HG03135 (cell line): ENCODE measurements at regions not wholly inside any gene's neighbourhood (a gene's known extent, or its start where the extent isn't known, plus 50 kb on each side); places are given as distances from the start of the nearest gene placed in this dataset.
"Not testable (repeated sequence)": the region's sequence is repeated elsewhere in the genome, so short reads cannot be mapped to it uniquely, and the experiment has no call there.

Experiments used
- ATAC-seq: cut with Tn5 transposase; IDR thresholded peaks from one replicate; pipeline ENCODE4 v1.9.1; 2021; ENCODE audit warnings: mild to moderate bottlenecking, moderate library complexity; ENCODE audit not compliant: unreplicated experiment

DNA sequence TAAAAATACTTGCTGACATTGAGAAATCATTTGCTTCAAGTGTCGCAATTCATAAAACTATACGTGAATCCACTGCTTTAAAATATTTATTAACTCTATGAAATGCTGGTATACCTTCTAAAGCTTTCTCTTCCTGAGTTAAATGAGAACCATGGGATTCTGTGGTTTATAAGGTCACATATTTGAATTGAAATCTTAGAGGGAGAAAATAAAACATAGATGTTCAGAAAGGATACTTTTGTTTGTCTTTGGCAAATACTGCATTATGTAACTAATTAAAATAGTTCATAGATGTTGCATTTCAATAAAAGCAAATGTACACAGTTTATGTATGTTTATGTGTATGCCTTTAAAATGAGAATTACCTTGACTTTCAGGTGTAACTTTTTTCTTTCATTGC lies 250.1 kb downstream of the FAM170A start:
- ATAC-seq: no peak

GRCh38 chr5:119895066-119895465 lies 265.7 kb downstream of the FAM170A start:
- no peak for ATAC-seq

- ATAC-seq: no peak
These were observed 267.6 kb downstream of the FAM170A start for GRCh38 chr5:119896826-119897536.

- ATAC-seq: no peak
These were observed 268.4 kb downstream of the FAM170A start for GRCh38 chr5:119897537-119898370.

GRCh38 chr5:119899981-119900380 lies 270.6 kb downstream of the FAM170A start:
- no peak for ATAC-seq

DNA sequence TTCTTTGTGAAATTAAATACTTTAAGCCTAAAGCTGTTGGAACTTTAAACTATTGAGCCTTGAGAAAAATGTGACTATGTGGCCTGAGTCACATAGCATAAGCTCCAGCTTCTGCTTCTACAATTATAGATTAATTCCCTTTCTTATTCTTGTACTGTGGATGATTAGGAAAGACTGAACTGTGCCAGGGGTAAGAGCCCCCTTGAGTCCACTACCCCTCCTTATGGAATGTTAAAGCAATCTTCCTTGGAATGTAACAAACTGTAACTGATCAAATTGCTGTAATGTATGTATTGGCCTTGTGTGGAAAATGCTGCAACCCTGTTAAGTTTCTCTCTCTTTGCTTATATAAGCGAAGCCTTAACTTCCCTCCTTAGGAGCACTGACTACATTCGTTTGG lies 273.2 kb downstream of the FAM170A start:
- no peak for ATAC-seq

GRCh38 chr5:119913425-119913824 lies 284.1 kb downstream of the FAM170A start:
- ATAC-seq: no peak

DNA sequence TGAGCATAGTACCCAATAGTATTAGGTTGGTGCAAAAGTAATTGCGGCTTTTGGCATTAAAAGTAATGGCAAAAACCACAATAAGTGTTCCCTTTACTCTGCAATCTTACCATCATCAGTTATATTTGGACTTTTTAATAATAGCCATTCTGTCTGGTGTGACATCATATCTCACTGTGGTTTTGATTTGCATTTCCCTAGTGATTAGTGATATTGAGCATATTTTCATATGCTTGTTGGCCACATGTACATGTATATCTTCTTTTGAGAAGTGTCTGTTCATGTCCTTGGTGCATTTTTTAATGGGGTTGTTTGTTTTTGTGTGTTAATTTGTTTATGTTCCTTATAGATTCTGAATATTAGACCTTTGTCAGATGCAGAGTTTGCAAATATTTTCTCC lies 289.9 kb downstream of the FAM170A start:
- ATAC-seq: no peak

GRCh38 chr5:119926301-119926700 lies 296.9 kb downstream of the FAM170A start:
- no peak for ATAC-seq

GRCh38 chr5:119928974-119929373 lies 299.6 kb downstream of the FAM170A start:
- no peak for ATAC-seq

DNA sequence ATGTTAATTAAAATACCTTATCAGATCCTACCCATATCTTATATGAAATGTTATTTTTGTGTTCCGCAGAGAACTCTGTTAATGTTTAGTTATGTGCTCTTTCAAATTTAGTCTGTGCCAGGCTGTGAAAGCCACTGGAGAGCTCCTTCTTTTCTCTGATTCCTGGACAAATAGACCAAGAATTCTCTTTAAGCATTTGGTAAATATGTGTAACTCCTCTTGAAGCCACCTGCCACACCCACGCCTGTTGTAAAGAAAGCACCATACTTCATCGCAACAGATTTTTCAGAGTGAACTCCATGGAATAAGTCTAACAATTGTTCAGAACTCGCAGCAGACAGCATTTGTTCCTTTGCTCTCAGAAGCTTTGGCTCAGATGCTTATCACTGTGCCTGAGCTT lies 301.1 kb downstream of the FAM170A start:
- ATAC-seq: no peak

DNA sequence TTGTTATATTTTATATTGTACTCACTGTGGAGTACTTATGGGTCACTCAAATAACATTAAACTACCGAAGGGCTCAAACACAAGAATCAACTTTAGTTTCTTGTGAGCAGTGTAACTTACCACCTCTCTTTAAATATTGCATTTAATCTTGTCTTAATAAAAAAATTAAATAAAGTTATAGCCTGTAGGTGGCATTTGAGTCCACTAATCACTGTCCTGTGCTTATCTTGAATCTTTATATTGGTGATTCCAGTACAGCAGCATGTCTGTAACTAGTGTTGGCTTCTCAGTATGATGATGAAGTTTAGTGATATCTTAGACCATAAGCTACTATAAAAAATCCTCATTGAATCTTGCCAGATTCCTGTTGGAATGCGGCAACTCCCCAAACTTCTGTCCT lies 313.8 kb downstream of the FAM170A start:
- no peak for ATAC-seq

DNA sequence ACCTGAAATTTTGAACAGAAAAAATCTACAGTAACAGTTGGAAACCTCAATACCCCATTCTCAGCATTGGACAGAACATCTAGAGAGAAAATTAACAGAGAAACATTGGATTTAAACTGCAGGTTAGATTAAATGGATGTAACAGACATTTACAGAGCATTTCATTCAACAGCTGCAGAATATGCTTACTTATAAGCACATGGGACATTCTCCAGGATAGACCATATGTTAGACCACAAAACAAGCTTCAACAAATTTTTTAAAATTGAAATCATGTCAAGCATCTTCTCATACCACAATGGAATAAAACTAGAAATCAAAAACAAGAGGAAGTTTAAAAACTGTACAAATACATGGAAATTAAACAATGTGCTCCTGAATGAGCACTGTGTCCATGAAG lies 316.3 kb downstream of the FAM170A start:
- ATAC-seq: no peak

- ATAC-seq: no peak
These were observed 318.8 kb downstream of the FAM170A start for GRCh38 chr5:119948162-119948561.

GRCh38 chr5:119949426-119949999 lies 320.2 kb downstream of the FAM170A start:
- no peak for ATAC-seq

- ATAC-seq: no peak
These were observed 322.1 kb downstream of the FAM170A start for GRCh38 chr5:119951330-119951934.

DNA sequence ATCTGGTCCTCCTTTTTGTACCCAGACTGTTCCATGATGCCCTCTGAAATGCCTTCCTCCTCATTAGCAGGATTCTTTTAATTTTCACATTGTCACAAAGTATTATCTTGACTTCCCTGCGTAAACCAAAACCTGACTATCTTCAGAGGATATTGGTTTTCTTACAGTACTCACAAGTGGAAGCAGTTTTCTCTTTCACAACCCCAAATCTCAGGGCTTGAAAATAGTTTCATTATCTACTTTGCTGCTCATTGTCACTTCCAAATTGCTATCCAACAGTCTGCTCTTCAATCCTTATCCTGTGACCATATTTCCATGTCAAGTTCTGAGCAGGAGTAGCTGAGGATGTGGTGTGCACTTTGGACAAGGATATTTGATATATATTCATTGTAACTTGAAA lies 324.1 kb downstream of the FAM170A start:
- ATAC-seq: no peak

DNA sequence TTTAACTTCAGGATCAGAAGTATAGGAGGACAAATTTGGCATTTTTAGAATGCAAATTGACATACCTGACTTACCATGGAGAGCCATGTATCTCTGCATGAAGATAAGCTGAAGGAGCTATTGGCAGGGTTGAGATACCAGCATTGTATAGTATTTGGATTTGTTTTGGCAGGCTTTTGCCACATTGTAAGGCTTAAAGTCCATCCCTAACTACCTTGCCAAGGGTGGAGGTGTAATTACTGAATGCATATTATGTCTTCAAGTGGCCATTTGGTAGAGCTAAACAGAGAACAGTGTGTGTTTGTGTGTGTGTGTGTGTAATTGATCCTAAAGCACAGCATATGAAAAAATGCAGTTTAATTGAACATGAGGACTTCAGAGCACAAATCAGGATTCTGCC lies 324.7 kb downstream of the FAM170A start:
- ATAC-seq: no peak

DNA sequence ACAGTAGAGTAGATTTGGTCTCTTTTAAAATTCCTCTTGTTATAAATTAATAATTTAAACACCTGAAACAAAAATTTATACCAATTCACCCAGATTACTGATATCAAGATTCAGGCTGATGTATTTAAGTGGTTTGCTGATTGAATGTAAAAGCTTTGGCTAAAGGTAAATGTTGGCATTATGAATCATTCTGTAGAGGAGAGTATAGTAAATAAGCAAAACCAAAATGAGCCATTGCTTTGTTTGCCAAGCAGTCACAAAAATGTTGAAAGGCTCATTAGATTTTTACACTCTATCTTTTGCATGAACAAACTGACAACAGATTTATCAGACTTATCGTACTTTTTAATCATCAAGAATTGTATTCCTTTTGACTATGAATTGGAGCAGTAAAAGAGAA lies 332.6 kb downstream of the FAM170A start:
- no peak for ATAC-seq

DNA sequence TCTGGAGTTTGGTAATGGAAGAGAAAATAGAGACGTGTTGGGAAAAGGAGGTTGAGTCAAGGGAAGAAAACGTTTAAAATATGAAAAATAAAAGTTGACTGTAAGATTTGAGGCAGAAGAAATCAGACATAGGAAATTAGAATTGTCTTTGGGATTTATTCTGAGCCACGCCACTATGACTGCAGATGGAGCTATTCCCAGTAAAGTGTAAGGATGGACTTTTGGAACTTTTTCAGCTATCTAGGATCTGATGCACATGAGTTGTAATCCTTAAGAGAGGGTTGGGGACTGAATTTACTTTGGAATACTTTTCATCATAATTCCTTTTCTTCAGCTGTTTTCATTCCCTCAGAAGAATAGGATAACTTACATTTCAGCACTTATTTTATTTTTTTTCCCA lies 336.7 kb downstream of the FAM170A start:
- ATAC-seq: no peak

DNA sequence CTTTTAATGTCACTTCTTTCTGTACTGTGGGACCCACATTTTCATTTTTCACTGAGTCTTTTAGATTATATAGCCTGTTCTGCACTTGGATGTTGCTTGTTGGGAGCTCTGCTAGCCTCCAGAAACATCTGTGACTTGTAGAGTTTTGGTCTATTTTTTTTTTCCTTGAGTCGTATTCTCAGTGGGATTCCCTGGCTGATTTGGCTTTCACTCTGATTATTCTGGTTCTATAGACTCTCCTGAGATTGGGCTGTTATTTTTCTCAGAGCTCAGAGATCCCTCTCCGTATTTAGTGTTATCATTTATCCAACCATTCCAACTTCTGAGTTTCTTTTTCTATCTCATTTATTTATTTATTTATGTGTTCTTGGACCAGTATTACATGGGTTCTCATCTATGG lies 339.3 kb downstream of the FAM170A start:
- ATAC-seq: no peak

- ATAC-seq: not testable (repeated sequence)
These were observed 357.7 kb downstream of the FAM170A start for GRCh38 chr5:119987077-119987476.
